ENCODE measurements at regions not wholly inside any gene's neighbourhood (a gene's known extent, or its start where the extent isn't known, plus 50 kb on each side); places are given as distances from the start of the nearest gene placed in this dataset.

DNA sequence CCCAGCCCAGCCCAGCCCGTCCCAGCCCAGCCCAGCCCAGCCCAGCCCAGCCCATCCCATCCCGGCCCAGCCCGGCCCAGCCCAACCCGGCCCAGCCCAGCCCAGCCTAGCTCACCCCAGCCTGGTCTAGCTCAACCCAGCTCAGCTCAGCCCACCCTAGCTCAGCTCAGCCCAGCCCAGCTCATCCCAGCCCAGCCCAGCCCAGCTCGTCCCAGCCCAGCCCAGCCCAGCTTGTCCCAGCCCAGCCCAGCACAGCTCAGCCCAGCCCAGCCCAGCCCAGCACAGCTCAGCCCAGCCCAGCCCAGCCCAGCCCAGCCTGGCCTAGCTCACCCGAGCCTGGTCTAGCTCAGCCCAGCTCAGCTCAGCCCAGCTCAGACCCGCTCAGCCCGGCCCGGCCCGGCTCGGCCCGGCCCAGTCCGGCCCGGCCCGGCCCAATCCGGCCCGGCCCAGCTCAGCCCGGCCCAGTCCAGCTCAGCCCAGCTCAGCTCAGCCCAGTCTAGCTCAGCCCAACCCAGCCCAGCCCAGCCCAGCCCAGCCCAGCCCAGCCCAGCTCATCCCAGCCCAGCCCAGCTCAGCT, 184.7 kb downstream of the TMEM121 start:
- ChIA-PET CTCF (ENCODE audit: partially characterized antibody) (no interaction called here), POLR2A (ENCODE audit: partially characterized antibody) (no interaction called here)
- Histone ChIP-seq H3K36me3 (ENCODE audit: control insufficient read depth in 2 of 4, insufficient read depth in 4 of 4, low read length in 3 of 4) (no peaks in the 10 kb centered on the region; a peak in 1 of 8 replicates), H4K8ac (ENCODE audit: extremely low read depth, insufficient read depth, low read length) (no peak overlapping the region), H2AK5ac (ENCODE audit: low read depth, low read length) (no peak overlapping the region), H3K79me2 (ENCODE audit: control insufficient read depth in 1 of 2, insufficient read depth in 2 of 2, low read length in 2 of 2) (no peaks in the 10 kb centered on the region), H3K4ac (replicated peaks; ENCODE audit: insufficient read length, low read depth, low read length) (no peak overlapping the region), H2BK12ac (ENCODE audit: low read depth, low read length) (no peak overlapping the region), H3K4me1 (replicated peaks in 1 of 4; ENCODE audit: control insufficient read depth in 3 of 4, insufficient read depth in 4 of 4, low read length in 3 of 4) (no peaks in the 10 kb centered on the region), H3K9ac (replicated peaks in 1 of 4; ENCODE audit: extremely low read depth in 1 of 4, low read depth in 3 of 4, low read length in 3 of 4) (no peak overlapping the region), H2BK5ac (ENCODE audit: low read depth, low read length) (no peak overlapping the region), H3K23ac (ENCODE audit: insufficient read length) (no peak overlapping the region), H2BK15ac (ENCODE audit: low read length) (no peak overlapping the region), H3K23me2 (ENCODE audit: low read depth, low read length) (no peaks in the 10 kb centered on the region), H3K56ac (replicated peaks; ENCODE audit: insufficient read length, low read depth, low read length) (no peak overlapping the region), H3K18ac (ENCODE audit: extremely low read depth, low read length) (no peak overlapping the region), H4K5ac (ENCODE audit: insufficient read length, low read depth, low read length) (no peak overlapping the region), H3K79me1 (ENCODE audit: low read depth, low read length) (no peaks in the 10 kb centered on the region), H3K4me3 (ENCODE audit: extremely low read depth in 1 of 4, insufficient read depth in 2 of 4, low read depth in 3 of 4, low read length in 4 of 4) (no peak overlapping the region), H3K14ac (ENCODE audit: insufficient read length) (no peak overlapping the region), H3K27ac (ENCODE audit: low read depth, low read length) (no peak overlapping the region), H3K9me3 (ENCODE audit: insufficient read depth in 2 of 2, low read depth in 1 of 2, low read length in 1 of 2) (peaks cover 22 to 78% of the 10 kb centered on the region in 2 experiments; a peak in 3 of 4 replicates), H2BK20ac (ENCODE audit: low read length) (no peak overlapping the region), H4K91ac (replicated peaks; ENCODE audit: insufficient read length, low read length) (no peak overlapping the region), H4K20me1 (replicated peaks in 1 of 2; ENCODE audit: control insufficient read depth in 1 of 2, insufficient read depth in 2 of 2, low read length in 2 of 2) (no peaks in the 10 kb centered on the region), H2BK120ac (replicated peaks; ENCODE audit: low read depth, low read length) (no peak overlapping the region), H3K27me3 (replicated peaks in 1 of 4; ENCODE audit: control insufficient read depth in 3 of 4, extremely low read depth in 1 of 4, insufficient read depth in 3 of 4, low read length in 3 of 4) (no peaks in the 10 kb centered on the region), H2AFZ (ENCODE audit: low read length) (no peak overlapping the region), H3K4me2 (ENCODE audit: insufficient read depth in 1 of 2, low read depth in 2 of 2, low read length in 2 of 2) (no peak overlapping the region)
- WGBS, 2 experiments (ENCODE audit: extremely low coverage in 1 of 2, insufficient coverage in 1 of 2, insufficient read length in 1 of 2, insufficient replicate concordance in 2 of 2, low coverage in 1 of 2, low lambda C conversion rate in 2 of 2, missing lambda C conversion rate in 1 of 2), result no CpG with 5 or more reads among the region's 18 CpGs
- no peak for TF ChIP-seq FOSL1 (IDR thresholded peaks at IDR 0.05; ENCODE audit: insufficient read depth, low read depth, low read length)
- TF ChIP-seq SIRT6 (IDR thresholded peaks at IDR 0.05; ENCODE audit: low read length), result no peak
- no peak for TF ChIP-seq NANOG (IDR thresholded peaks at IDR 0.05; ENCODE audit: insufficient read depth, low read depth, low read length, poor library complexity, severe bottlenecking)
- no peak for TF ChIP-seq BCL11A (IDR thresholded peaks at IDR 0.05; ENCODE audit: low read depth in 2 of 2, low read length in 2 of 2)
- no peak for TF ChIP-seq YY1 (IDR thresholded peaks at IDR 0.05; ENCODE audit: low read depth, low read length)
- no peak for TF ChIP-seq POLR2AphosphoS5 (IDR thresholded peaks at IDR 0.05; ENCODE audit: low read depth, low read length)
- no peak for TF ChIP-seq ZNF274 (IDR thresholded peaks at IDR 0.05; ENCODE audit: borderline replicate concordance, extremely low read depth, low read length)
- no peak for TF ChIP-seq RFX5 (IDR thresholded peaks at IDR 0.05; ENCODE audit: borderline replicate concordance, low read depth, low read length)
- no peak for TF ChIP-seq CBX8 (IDR thresholded peaks at IDR 0.05; ENCODE audit: borderline replicate concordance, low read depth, low read length)
- no peak for TF ChIP-seq SP1 (IDR thresholded peaks at IDR 0.05; ENCODE audit: low read depth, low read length)
- TF ChIP-seq SP2 (IDR thresholded peaks at IDR 0.05; ENCODE audit: low read length), result no peak
- no peak for TF ChIP-seq JUND (IDR thresholded peaks at IDR 0.05; ENCODE audit: low read length)
- no peak for TF ChIP-seq SUZ12 (IDR thresholded peaks at IDR 0.05; ENCODE audit: low read length)
- DNase-seq (ENCODE audit: low read depth in 1 of 2, low spot score in 2 of 2), result no peak
- no peak for FAIRE-seq

Measured in H1 (cell line).